ENCODE measurements at regions not wholly inside any gene's neighbourhood (a gene's known extent, or its start where the extent isn't known, plus 50 kb on each side); places are given as distances from the start of the nearest gene placed in this dataset.
"Not testable (repeated sequence)": the region's sequence is repeated elsewhere in the genome, so short reads cannot be mapped to it uniquely, and the experiment has no call there.

DNA sequence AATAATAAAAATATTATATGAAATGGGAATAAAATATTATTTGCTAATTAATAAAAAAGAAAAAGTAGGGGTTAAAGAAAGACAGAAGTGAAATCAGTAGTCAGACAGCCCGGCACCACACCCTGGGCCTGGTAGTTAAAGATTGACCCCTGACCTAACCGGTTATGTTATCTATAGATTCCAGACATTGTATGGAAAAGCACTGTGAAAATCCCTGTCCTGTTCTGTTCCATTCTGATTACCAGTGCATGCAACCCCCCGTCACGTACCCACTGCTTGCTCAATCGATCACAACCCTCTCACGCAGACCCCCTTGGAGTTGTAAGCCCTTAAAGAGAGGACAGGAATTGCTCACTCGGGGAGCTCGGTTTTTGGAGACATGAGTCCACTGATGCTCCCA lies 101.9 kb upstream of the ZKSCAN2 start:
- TF ChIP-seq POLR2A (IDR thresholded peaks at IDR 0.05; ENCODE audit: low read depth, low read length); USF2 (IDR thresholded peaks at IDR 0.05; ENCODE audit: low read depth, low read length); MAZ (IDR thresholded peaks at IDR 0.05; ENCODE audit: borderline replicate concordance, low read depth, low read length); MXI1 (IDR thresholded peaks at IDR 0.05; ENCODE audit: borderline replicate concordance, low read depth, low read length); FOS (IDR thresholded peaks at IDR 0.05; ENCODE audit: low read depth, low read length); RCOR1 (IDR thresholded peaks at IDR 0.05; ENCODE audit: insufficient replicate concordance, low read length); SMC3 (IDR thresholded peaks at IDR 0.05; ENCODE audit: low read depth, low read length); CEBPB (IDR thresholded peaks at IDR 0.05; ENCODE audit: low read depth, low read length); RAD21 (IDR thresholded peaks at IDR 0.05; ENCODE audit: low read length); ELK1 (IDR thresholded peaks at IDR 0.05; ENCODE audit: borderline replicate concordance, low read depth, low read length); MAFK (IDR thresholded peaks at IDR 0.05; ENCODE audit: low read depth, low read length); BHLHE40 (IDR thresholded peaks at IDR 0.05; ENCODE audit: low read depth, low read length): not testable (repeated sequence)
- TF ChIP-seq, protein P1, sequence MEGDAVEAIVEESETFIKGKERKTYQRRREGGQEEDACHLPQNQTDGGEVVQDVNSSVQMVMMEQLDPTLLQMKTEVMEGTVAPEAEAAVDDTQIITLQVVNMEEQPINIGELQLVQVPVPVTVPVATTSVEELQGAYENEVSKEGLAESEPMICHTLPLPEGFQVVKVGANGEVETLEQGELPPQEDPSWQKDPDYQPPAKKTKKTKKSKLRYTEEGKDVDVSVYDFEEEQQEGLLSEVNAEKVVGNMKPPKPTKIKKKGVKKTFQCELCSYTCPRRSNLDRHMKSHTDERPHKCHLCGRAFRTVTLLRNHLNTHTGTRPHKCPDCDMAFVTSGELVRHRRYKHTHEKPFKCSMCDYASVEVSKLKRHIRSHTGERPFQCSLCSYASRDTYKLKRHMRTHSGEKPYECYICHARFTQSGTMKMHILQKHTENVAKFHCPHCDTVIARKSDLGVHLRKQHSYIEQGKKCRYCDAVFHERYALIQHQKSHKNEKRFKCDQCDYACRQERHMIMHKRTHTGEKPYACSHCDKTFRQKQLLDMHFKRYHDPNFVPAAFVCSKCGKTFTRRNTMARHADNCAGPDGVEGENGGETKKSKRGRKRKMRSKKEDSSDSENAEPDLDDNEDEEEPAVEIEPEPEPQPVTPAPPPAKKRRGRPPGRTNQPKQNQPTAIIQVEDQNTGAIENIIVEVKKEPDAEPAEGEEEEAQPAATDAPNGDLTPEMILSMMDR (conservative IDR thresholded peaks at IDR 0.05; ENCODE audit: low read depth, low read length), result not testable (repeated sequence)
